Astrocyte of the cerebellum (primary cell): ENCODE measurements at regions not wholly inside any gene's neighbourhood (a gene's known extent, or its start where the extent isn't known, plus 50 kb on each side); places are given as distances from the start of the nearest gene placed in this dataset.

Experiments used
- DNase-seq: peaks from one replicate; pipeline ENCODE4 v3.0.0-alpha.2; 2011; ENCODE audit warnings: low read depth
- H3K4me3 ChIP-seq: 2 replicates; pipeline ENCODE4 v1.5.1; 2011; ENCODE audit warnings: mild to moderate bottlenecking, low read depth, low read length, moderate library complexity
- CTCF ChIP-seq: IDR thresholded peaks from 2 replicates; pipeline ENCODE4 v1.5.1; 2012; ENCODE audit warnings: low read length, low read depth, moderate library complexity, mild to moderate bottlenecking; ENCODE audit errors: missing control alignments
- in situ Hi-C: cut with HindIII; loops from 2 replicates; pipeline ENCODE4 v1.10.0; 2017; ENCODE audit warnings: low sequenced_read_pairs

GRCh38 chr2:62430146-62430545 lies 75.8 kb downstream of the TMEM17 start:
- DNase-seq, result no peak
- no peak for TF ChIP-seq CTCF
- H3K4me3 ChIP-seq, result no peak overlapping the region
- in situ Hi-C loops, result loop anchor here (5.0 kb wide), 2 partner anchors 53 to 347 kb away; no protein-coding TSS in a partner anchor

GRCh38 chr2:62427146-62427545 lies 78.8 kb downstream of the TMEM17 start:
- H3K4me3 ChIP-seq, result no peak overlapping the region
- in situ Hi-C loops, result no loop called here
- no peak for DNase-seq
- no peak for TF ChIP-seq CTCF

GRCh38 chr2:62426154-62426912 lies 79.7 kb downstream of the TMEM17 start:
- TF ChIP-seq CTCF, result no peak
- in situ Hi-C loops, result no loop called here
- H3K4me3 ChIP-seq, result no peak overlapping the region
- DNase-seq, result no peak

- in situ Hi-C loops, result no loop called here
- DNase-seq, result no peak
- no peak for TF ChIP-seq CTCF
- no peak overlapping the region for H3K4me3 ChIP-seq
Observed at GRCh38 chr2:62425684-62426083, 80.3 kb downstream of the TMEM17 start.

- TF ChIP-seq CTCF, result no peak
- in situ Hi-C loops, result no loop called here
- no peak overlapping the region for H3K4me3 ChIP-seq
- DNase-seq, result no peak
Observed at GRCh38 chr2:62424899-62425298, 81.1 kb downstream of the TMEM17 start.

- no peak overlapping the region for H3K4me3 ChIP-seq
- in situ Hi-C loops, result no loop called here
- DNase-seq, result no peak
- no peak for TF ChIP-seq CTCF
Observed at GRCh38 chr2:62423883-62424458, 82.0 kb downstream of the TMEM17 start.
